ENCODE measurements at regions not wholly inside any gene's neighbourhood (a gene's known extent, or its start where the extent isn't known, plus 50 kb on each side); places are given as distances from the start of the nearest gene placed in this dataset.
"Not testable (repeated sequence)": the region's sequence is repeated elsewhere in the genome, so short reads cannot be mapped to it uniquely, and the experiment has no call there.

- DNase-seq: no peak
Observed at GRCh38 chr7:53596230-53596629, 560.8 kb downstream of the POM121L12 start.

- DNase-seq: no peak
Observed at GRCh38 chr7:53600296-53600695, 564.9 kb downstream of the POM121L12 start.

GRCh38 chr7:53602817-53603418 is 567.5 kb downstream of the POM121L12 start:
- no peak for DNase-seq

- no peak for DNase-seq
Observed at GRCh38 chr7:53603461-53603860, 568.0 kb downstream of the POM121L12 start.

- no peak for DNase-seq
Observed at GRCh38 chr7:53604201-53604600, 568.8 kb downstream of the POM121L12 start.

- DNase-seq: no peak
Observed at GRCh38 chr7:53607961-53608360, 572.5 kb downstream of the POM121L12 start.

GRCh38 chr7:53609185-53609584 is 573.8 kb downstream of the POM121L12 start:
- no peak for DNase-seq

GRCh38 chr7:53611043-53611442 is 575.6 kb downstream of the POM121L12 start:
- DNase-seq: no peak

- DNase-seq: no peak
Observed at GRCh38 chr7:53624356-53624755, 588.9 kb downstream of the POM121L12 start.

GRCh38 chr7:53628775-53629174 is 593.3 kb downstream of the POM121L12 start:
- DNase-seq: no peak

GRCh38 chr7:53635251-53635650 is 599.8 kb downstream of the POM121L12 start:
- DNase-seq: not testable (repeated sequence)

- DNase-seq: no peak
Observed at GRCh38 chr7:53638517-53638916, 603.1 kb downstream of the POM121L12 start.

- no peak for DNase-seq
Observed at GRCh38 chr7:53641091-53641490, 605.7 kb downstream of the POM121L12 start.

GRCh38 chr7:53642361-53642760 is 606.9 kb downstream of the POM121L12 start:
- DNase-seq: no peak

GRCh38 chr7:53642866-53643265 is 607.4 kb downstream of the POM121L12 start:
- DNase-seq: no peak

GRCh38 chr7:53656881-53657280 is 621.4 kb downstream of the POM121L12 start:
- DNase-seq: no peak

- DNase-seq: no peak
Observed at GRCh38 chr7:53657586-53657985, 622.2 kb downstream of the POM121L12 start.

- no peak for DNase-seq
Observed at GRCh38 chr7:53658951-53659350, 623.5 kb downstream of the POM121L12 start.

GRCh38 chr7:53661645-53662217 is 626.3 kb downstream of the POM121L12 start:
- DNase-seq: no peak

- DNase-seq: no peak
Observed at GRCh38 chr7:53672681-53673080, 637.2 kb downstream of the POM121L12 start.

GRCh38 chr7:53675835-53676234 is 640.4 kb downstream of the POM121L12 start:
- no peak for DNase-seq

GRCh38 chr7:53684693-53685092 is 649.3 kb downstream of the POM121L12 start:
- no peak for DNase-seq

- DNase-seq: no peak
Observed at GRCh38 chr7:53690411-53690810, 655.0 kb downstream of the POM121L12 start.

- DNase-seq: no peak
Observed at GRCh38 chr7:53697913-53698312, 662.5 kb downstream of the POM121L12 start.

- DNase-seq: no peak
Observed at GRCh38 chr7:53699215-53699837, 663.9 kb downstream of the POM121L12 start.

Measured in activated CD4-positive, alpha-beta T cell treated with anti-CD3 and anti-CD28 coated beads, Interleukin-2, Interleukin-6, amounts not matched to agents 100 ng/mL and 50 ng/mL, durations not matched to agents 16 hours and 8 hours (primary cell).